Stomach (tissue), 4 donors: ENCODE measurements at regions not wholly inside any gene's neighbourhood (a gene's known extent, or its start where the extent isn't known, plus 50 kb on each side); places are given as distances from the start of the nearest gene placed in this dataset.

ENCODE experiments used
- CTCF ChIP-seq, 7 experiments: fragments of 450-650 bp in 4 of 7; fragments of 200-600 bp in 3 of 7; sonication (generic) in 3 of 7; IDR thresholded peaks; one replicate each; pipeline ENCODE4 v1.5.1; 2016 to 2019; ENCODE audit warnings: antibody characterized with exemption in 7 of 7, control low read depth in 2 of 7, mild to moderate bottlenecking in 1 of 7
- EP300 ChIP-seq: sonication (generic); formaldehyde crosslinking; IDR thresholded peaks from one replicate; pipeline ENCODE4 v1.6.1; 2017; ENCODE audit warnings: antibody characterized with exemption

- TF ChIP-seq CTCF (IDR thresholded peaks at IDR 0.05) (no peak), EP300 (no peak)
These were observed 145.7 kb upstream of the KCNH8 start for GRCh38 chr3:19002606-19003005.
